ENCODE measurements at regions not wholly inside any gene's neighbourhood (a gene's known extent, or its start where the extent isn't known, plus 50 kb on each side); places are given as distances from the start of the nearest gene placed in this dataset.

DNA sequence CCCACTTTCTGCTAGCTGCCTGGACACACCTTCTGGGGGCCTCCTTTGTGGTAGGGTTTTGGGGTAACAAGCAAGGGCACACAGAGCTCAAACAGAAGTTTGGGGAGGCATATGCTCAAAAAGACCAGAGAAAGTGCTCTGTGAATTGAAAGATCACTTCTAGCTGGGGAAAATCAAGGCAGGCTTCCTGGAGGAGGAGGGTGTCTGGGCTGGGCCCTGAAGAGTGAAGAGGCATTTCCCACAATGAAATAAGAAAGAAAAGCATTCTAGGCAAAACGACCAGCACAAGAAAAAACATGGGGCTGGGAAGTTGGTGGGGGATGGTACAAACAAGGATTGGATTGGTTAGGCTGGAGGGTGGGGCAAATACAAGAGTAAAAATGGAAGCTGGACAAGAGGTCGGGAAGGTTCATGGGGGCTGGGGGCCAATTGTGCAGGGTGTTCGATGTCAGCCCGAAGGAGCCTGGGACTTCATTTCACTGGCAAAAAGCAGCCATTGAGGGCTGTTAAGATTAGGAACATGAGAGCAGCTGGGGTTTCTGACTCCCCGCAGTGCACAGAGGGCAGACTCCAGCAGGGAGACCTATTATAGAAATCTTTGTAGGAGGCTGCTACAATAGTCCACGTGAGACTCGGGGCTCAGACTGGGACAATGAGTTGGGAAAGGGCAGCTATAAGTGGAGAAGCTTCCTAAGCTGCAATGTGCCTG lies 51.5 kb upstream of the CMKLR1 start:
- TF ChIP-seq, protein P1, sequence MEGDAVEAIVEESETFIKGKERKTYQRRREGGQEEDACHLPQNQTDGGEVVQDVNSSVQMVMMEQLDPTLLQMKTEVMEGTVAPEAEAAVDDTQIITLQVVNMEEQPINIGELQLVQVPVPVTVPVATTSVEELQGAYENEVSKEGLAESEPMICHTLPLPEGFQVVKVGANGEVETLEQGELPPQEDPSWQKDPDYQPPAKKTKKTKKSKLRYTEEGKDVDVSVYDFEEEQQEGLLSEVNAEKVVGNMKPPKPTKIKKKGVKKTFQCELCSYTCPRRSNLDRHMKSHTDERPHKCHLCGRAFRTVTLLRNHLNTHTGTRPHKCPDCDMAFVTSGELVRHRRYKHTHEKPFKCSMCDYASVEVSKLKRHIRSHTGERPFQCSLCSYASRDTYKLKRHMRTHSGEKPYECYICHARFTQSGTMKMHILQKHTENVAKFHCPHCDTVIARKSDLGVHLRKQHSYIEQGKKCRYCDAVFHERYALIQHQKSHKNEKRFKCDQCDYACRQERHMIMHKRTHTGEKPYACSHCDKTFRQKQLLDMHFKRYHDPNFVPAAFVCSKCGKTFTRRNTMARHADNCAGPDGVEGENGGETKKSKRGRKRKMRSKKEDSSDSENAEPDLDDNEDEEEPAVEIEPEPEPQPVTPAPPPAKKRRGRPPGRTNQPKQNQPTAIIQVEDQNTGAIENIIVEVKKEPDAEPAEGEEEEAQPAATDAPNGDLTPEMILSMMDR (conservative IDR thresholded peaks at IDR 0.05; ENCODE audit: low read length): no peak
- TF ChIP-seq EZH2phosphoT487 (IDR thresholded peaks at IDR 0.05; ENCODE audit: borderline replicate concordance): no peak

All from Loucy (cell line).